Endothelial cell of hepatic sinusoid (primary cell): ENCODE measurements at regions not wholly inside any gene's neighbourhood (a gene's known extent, or its start where the extent isn't known, plus 50 kb on each side); places are given as distances from the start of the nearest gene placed in this dataset.
"Not testable (repeated sequence)": the region's sequence is repeated elsewhere in the genome, so short reads cannot be mapped to it uniquely, and the experiment has no call there.

Source experiments
- in situ Hi-C: cut with HindIII; loops from 2 replicates; pipeline ENCODE4 v1.10.0; 2017; ENCODE audit warnings: low sequenced_read_pairs

- in situ Hi-C loops: no loop called here
Observed at GRCh38 chr6:4658486-4658885, 117.7 kb upstream of the CDYL start.

GRCh38 chr6:4656106-4656505 is 120.1 kb upstream of the CDYL start:
- in situ Hi-C loops: no loop called here

GRCh38 chr6:4655196-4656025 is 120.8 kb upstream of the CDYL start:
- in situ Hi-C loops: no loop called here

GRCh38 chr6:4653141-4653540 is 123.1 kb upstream of the CDYL start:
- in situ Hi-C loops: no loop called here

GRCh38 chr6:4651831-4652467 is 124.3 kb upstream of the CDYL start:
- in situ Hi-C loops: no loop called here

- in situ Hi-C loops: no loop called here
Observed at GRCh38 chr6:4649728-4650127, 126.5 kb upstream of the CDYL start.

- in situ Hi-C loops: no loop called here
Observed at GRCh38 chr6:4647414-4648365, 128.5 kb upstream of the CDYL start.

- in situ Hi-C loops: no loop called here
Observed at GRCh38 chr6:4645713-4646360, 130.4 kb upstream of the CDYL start.

- in situ Hi-C loops: no loop called here
Observed at GRCh38 chr6:4644996-4645395, 131.2 kb upstream of the CDYL start.

GRCh38 chr6:4641461-4641860 is 134.7 kb upstream of the CDYL start:
- in situ Hi-C loops: no loop called here

- in situ Hi-C loops: no loop called here
Observed at GRCh38 chr6:4640139-4640538, 136.1 kb upstream of the CDYL start.

- in situ Hi-C loops: no loop called here
Observed at GRCh38 chr6:4638641-4639040, 137.6 kb upstream of the CDYL start.

GRCh38 chr6:4637691-4638433 is 138.3 kb upstream of the CDYL start:
- in situ Hi-C loops: no loop called here

- in situ Hi-C loops: no loop called here
Observed at GRCh38 chr6:4636881-4637224, 139.4 kb upstream of the CDYL start.

GRCh38 chr6:4636191-4636880 is 139.9 kb upstream of the CDYL start:
- in situ Hi-C loops: no loop called here

GRCh38 chr6:4635666-4636065 is 140.5 kb upstream of the CDYL start:
- in situ Hi-C loops: no loop called here

GRCh38 chr6:4632421-4632820 is 143.8 kb upstream of the CDYL start:
- in situ Hi-C loops: no loop called here

- in situ Hi-C loops: not testable (repeated sequence)
Observed at GRCh38 chr6:4629789-4630188, 146.4 kb upstream of the CDYL start.

GRCh38 chr6:4625557-4625956 is 150.6 kb upstream of the CDYL start:
- in situ Hi-C loops: no loop called here

GRCh38 chr6:4624726-4625125 is 151.5 kb upstream of the CDYL start:
- in situ Hi-C loops: no loop called here
